NCI-H2107 (cell line): ENCODE measurements at regions not wholly inside any gene's neighbourhood (a gene's known extent, or its start where the extent isn't known, plus 50 kb on each side); places are given as distances from the start of the nearest gene placed in this dataset.
"Not testable (repeated sequence)": the region's sequence is repeated elsewhere in the genome, so short reads cannot be mapped to it uniquely, and the experiment has no call there.

ENCODE experiments used
- DNase-seq: peaks from one replicate; lab custom pipeline; 2025; lab: John Stamatoyannopoulos, UW

DNA sequence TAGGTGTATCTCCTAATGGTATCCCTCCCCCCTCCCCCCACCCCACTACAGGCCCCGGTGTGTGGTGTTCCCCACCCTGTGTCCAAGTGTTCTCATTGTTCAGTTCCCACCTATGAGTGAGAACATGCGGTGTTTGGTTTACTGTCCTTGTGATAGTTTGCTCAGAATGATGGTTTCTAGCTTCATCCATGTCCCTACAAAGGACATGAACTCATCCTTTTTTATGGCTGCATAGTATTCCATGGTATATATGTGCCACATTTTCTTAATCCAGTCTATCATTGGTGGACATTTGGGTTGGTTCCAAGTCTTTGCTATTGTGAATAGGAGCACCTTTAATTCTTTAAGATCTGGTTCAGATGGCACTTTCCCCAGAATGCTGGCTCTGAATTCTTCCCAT, 58.5 kb upstream of the PTGFRN start:
- DNase-seq = not testable (repeated sequence)

DNA sequence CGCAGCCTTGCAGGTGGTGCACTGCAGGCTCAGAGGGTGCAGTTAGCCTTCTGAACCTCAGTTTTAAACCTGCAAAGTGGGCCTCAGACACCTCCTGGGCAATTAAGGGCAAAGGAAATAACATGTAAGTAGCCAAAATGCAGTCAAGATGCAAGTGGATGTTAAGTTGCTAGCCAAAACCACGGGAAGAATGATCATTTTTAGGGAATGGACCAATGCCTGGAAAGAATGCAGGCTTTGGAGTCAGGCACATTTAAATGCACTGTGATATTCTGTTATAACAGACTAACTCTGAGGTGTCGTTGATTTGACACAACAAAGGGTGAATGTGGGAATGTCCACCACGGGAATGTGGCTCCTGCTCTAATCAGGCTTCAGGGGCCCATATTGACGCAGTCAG, 57.9 kb upstream of the PTGFRN start:
- DNase-seq = no peak

DNA sequence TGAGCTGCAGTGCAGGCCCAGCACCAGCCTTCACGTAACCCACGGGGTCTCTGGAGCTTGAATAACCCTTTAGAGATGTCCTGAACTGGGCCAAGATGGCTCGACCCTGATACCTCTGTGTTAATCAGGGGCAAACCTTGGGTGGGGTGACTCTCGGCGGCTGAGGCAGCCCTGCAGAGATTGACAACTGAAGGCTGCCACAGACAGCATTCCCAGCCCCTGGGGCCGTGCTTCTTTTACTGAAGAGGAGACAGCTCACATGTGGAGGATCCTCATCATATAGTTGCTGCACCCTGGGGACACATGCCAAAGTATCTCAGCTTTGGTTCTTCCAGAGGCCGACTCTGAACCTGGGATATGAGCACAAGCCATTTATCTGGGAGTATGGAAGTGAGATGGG, 57.3 kb upstream of the PTGFRN start:
- no peak for DNase-seq

DNA sequence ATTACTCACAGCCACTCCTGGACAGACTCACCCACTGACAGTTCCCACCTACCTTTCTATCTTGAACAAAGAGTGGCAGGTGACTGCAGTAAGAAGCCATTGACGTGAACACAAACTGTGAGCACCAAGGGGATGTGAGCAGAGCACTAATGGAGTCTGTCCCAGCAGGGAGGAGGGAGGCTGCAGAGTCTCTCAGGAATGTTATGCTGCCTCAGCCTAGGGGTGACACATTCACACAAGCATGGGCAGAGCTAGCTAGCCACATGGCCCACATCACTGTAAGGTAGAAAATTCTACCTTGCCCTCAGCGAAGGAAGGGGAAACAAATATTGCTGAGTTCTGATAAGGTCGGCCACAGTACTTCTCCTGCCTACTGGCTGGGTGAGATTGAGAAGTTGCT, 56.8 kb upstream of the PTGFRN start:
- no peak for DNase-seq

DNA sequence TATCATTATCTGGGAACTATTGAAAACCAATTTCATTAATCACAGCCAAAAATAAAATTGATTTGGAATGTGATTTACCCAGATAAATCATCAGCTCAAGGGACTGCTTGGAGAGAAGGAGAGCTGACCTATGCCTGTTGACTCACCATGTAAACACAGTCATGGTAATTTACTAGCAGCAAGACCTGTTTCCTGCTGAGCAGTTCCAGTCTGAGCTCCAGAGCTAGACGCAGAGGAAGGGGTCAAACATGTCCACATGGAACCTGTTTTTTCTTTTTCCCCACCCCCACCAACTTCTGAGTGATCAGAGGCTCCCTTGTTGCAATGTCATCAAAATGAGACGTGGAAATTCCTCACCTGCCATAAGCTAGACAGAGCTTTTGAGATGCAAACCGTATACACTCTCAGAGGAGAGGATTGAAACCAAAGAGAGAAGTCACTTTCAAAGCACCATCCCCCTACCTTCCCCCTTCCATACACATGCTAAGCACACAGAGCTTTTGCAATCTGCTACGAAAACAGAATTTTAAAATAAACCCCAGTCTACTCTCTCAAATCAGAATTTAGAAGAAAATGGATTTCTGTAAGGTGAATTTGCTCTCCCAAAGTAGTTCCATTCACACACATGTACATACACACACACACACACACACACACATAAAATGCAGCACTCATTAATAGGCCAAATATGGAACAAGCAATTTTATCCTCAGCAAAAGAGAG, 55.9 kb upstream of the PTGFRN start:
- DNase-seq = no peak

DNA sequence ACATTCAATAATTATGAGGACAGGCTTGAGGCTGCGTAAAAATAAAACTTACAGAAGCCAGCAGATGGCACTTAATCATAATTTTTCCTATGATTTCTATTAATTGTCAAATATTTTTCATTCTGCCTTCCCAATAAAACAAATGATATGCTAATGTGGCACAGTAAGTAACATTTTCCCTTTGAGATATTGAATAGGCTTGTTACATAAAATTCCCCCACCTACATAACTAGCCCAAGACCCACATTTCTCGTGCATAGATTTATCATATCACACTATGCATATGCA, 55.4 kb upstream of the PTGFRN start:
- DNase-seq = no peak

DNA sequence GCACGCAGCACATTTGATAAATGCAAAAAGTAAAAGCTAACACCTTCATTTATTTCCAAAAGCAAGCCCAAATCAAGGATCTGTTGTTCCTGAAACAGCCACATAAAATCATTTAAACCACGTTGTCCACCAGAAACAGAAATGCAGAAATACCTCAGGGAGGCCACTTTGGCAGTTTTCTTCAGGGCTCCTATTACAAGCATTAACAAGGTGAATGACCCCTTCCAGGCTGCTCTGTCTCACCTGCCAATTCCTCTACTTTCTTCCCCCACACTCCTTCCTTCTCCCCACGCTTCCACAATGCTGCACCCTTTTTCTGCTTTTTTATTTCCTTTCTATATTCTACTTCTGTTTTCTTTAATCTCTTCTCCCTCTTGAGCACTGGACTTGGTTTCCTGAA, 55.0 kb upstream of the PTGFRN start:
- DNase-seq = no peak

DNA sequence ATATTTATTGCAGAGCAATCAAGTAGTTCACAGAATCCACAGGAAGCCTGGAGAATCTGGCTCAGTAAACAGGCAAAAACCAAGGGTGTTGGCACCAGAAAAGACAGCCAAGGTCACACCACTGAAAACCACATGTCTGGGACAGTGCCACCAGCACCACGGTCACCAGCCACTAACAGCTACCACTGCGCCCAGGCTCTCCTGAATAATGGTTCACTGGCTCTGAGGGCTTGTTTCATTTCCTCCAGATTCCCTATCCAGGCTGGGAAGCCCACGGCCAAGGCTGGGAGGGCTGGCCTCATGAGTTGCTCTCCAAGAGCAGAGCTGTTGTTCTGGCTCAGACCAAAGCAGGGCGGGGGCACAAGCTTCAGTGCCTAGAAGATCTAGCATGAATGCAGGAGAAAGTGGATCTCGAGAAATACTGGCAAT, 54.5 kb upstream of the PTGFRN start:
- DNase-seq = peak; percentile 39

DNA sequence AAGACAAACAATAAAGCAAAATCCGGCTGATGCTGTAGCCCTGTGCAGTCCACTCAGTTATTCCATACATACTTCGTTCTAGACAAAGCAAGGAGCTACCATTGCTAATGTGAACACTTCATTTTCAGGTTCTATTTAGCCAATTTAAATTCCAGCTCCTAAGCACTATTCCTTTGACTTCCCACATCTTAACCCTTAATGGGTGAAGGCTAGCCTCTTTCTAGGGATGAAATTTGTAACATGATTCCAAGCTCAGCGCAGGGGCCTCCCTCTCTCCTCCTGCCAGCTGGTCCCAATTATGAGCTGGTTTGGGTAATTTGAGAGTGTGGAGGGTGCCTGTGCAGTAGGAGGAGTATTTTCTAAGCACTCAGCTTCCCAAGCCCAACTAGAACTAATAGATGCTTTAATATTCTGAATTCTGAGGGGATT, 53.9 kb upstream of the PTGFRN start:
- DNase-seq = peak; percentile 90

DNA sequence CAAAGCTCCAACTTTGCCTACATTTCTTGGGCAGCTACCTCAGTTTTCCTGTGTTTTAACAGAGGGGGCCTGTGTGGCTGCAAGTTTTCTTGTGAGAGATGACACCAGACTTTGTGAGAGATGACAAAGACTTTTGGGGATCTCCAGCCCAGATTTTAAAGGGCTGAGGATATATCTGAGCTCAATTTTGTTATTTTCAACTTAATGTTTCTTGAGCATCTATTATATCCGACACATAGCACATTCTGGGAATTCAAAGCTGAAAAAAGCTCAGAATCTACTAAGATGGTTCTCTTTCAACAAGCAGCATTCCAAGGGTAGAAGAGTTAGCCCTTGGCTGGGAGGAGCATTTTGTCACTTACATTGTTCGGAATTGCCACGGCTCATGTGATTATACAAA, 53.4 kb upstream of the PTGFRN start:
- DNase-seq = no peak

DNA sequence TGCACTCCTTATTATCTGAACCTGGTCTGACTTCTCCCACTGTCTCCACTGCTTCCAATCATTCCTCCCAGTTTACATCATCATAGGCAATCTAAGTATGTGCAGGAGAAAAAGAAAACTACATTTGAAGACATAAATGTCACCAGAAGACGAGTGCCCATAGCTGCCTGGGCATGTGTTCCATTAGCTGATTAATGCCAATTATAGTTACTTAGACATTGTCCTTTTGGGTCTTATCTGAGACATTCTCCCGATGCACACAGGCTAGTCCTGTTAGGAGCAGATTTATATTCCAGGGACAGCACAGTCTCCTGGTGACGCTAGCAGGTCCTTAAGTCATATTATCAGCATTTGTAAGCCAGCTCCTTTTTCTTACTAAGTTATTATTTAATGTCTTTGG, 52.6 kb upstream of the PTGFRN start:
- no peak for DNase-seq
